GM12878 (cell line): ENCODE measurements at regions not wholly inside any gene's neighbourhood (a gene's known extent, or its start where the extent isn't known, plus 50 kb on each side); places are given as distances from the start of the nearest gene placed in this dataset.

Source experiments
- ATAC-seq: fragments of 200-7000 bp; cut with Tn5 transposase; 3 replicates; pipeline ENCODE4 v1.9.1; 2020; ENCODE audit warnings: mild to moderate bottlenecking, moderate library complexity
- BruUV-seq: library from RNA; stranded (reverse); fragments of 400-500 nt; replicated peaks from 2 replicates; lab custom pipeline; 2021; lab: Mats Ljungman, UMichigan
- CTCF ChIA-PET: fragments of 300-600 bp; sonication (Branson Sonifier 250); formaldehyde crosslinking; extraction: SDS; loops from one replicate; lab custom pipeline; 2021; ENCODE audit warnings: inconsistent platforms; lab: Yijun Ruan, JAX
- POLR2A ChIA-PET: fragments of 350-600 bp; formaldehyde crosslinking; extraction: SDS; loops from one replicate; lab custom pipeline; 2021; ENCODE audit warnings: inconsistent platforms; lab: Charles Lee
- RAD21 ChIA-PET: fragments of 300-600 bp; sonication (Branson Sonifier 250); formaldehyde crosslinking; loops from one replicate; lab custom pipeline; 2023; ENCODE audit warnings: antibody characterized with exemption; ENCODE audit not compliant: unreplicated experiment; lab: Charles Lee
- SMC1A ChIA-PET: fragments of 300-600 bp; sonication (Branson Sonifier 250); formaldehyde crosslinking; loops from one replicate; lab custom pipeline; 2023; ENCODE audit not compliant: unreplicated experiment, uncharacterized antibody; lab: Charles Lee
- DNase-seq: peaks from one replicate; pipeline ENCODE4 v3.0.0-alpha.2; 2011; ENCODE audit warnings: low read depth, low spot score
- FAIRE-seq: peaks from 3 replicates; lab custom pipeline; 2011; peaks lifted over from hg19 to GRCh38; lab: Jason Lieb, UNC
- H2AFZ ChIP-seq: 2 replicates; pipeline ENCODE4 v1.6.0; 2011; ENCODE audit warnings: low read depth, low read length, control low read depth; ENCODE audit not compliant: control insufficient read depth
- H3K27ac ChIP-seq: 2 replicates; pipeline ENCODE4 v1.5.1; 2011; ENCODE audit warnings: control low read depth; ENCODE audit not compliant: control insufficient read depth, insufficient read depth
- H3K27me3 ChIP-seq, 2 experiments: replicated peaks in 1 of 2; 2 replicates each; pipeline versions ENCODE4 v1.6.0 to v1.6.1; 2011; ENCODE audit warnings: low read length in 1 of 2; ENCODE audit not compliant: control insufficient read depth in 2 of 2, insufficient read depth in 2 of 2
- H3K36me3 ChIP-seq, 2 experiments: 2 replicates each; pipeline ENCODE4 v1.5.1; 2011; ENCODE audit warnings: low read length in 1 of 2; ENCODE audit not compliant: control insufficient read depth in 2 of 2, insufficient read depth in 2 of 2
- H3K4me1 ChIP-seq: 2 replicates; pipeline ENCODE4 v1.6.1; 2011; ENCODE audit warnings: mild to moderate bottlenecking, low read length, moderate library complexity, mixed read lengths; ENCODE audit not compliant: control insufficient read depth, insufficient read depth
- H3K4me2 ChIP-seq: 2 replicates; pipeline ENCODE4 v1.6.0; 2011; ENCODE audit warnings: control low read depth; ENCODE audit not compliant: control insufficient read depth, insufficient read depth
- H3K4me3 ChIP-seq: fragments of 200-600 bp; sonication (generic); 2 replicates; pipeline ENCODE4 v1.5.1; 2016
- H3K79me2 ChIP-seq: 2 replicates; pipeline ENCODE4 v1.6.0; 2011; ENCODE audit warnings: low read length; ENCODE audit not compliant: control insufficient read depth, insufficient read depth
- H3K9ac ChIP-seq: 2 replicates; pipeline ENCODE4 v1.8.0; 2011; ENCODE audit warnings: low read length, control low read depth, mixed read lengths; ENCODE audit not compliant: control insufficient read depth, insufficient read depth
- H3K9me3 ChIP-seq: replicated peaks from 3 replicates; pipeline ENCODE4 v1.5.1; 2011; ENCODE audit warnings: mild to moderate bottlenecking, low read length; ENCODE audit not compliant: control insufficient read depth, insufficient read depth
- H4K20me1 ChIP-seq: 2 replicates; pipeline ENCODE4 v1.6.0; 2011; ENCODE audit not compliant: control insufficient read depth, insufficient read depth
- CBFB ChIP-seq: IDR thresholded peaks from 2 replicates; pipeline ENCODE4 v1.6.1; 2016; ENCODE audit warnings: antibody characterized with exemption, low read depth
- EP300 ChIP-seq, 2 experiments: fragments of 150-350 bp in 1 of 2; IDR thresholded peaks; 2 replicates each; pipeline ENCODE4 v1.6.1; 2011 to 2012; ENCODE audit warnings: low read depth in 2 of 2, low read length in 2 of 2, borderline replicate concordance in 1 of 2, improper control_type of control experiment in 1 of 2, inconsistent platforms in 1 of 2; ENCODE audit not compliant: control insufficient read depth in 1 of 2
- HCFC1 ChIP-seq: fragments of 150-350 bp; IDR thresholded peaks from 2 replicates; pipeline ENCODE4 v1.6.1; 2014; ENCODE audit warnings: low read length
- HDGF ChIP-seq: fragments of 450-650 bp; IDR thresholded peaks from 2 replicates; pipeline ENCODE4 v1.6.1; 2016; ENCODE audit warnings: antibody characterized with exemption
- MYB ChIP-seq: fragments of 150-350 bp; IDR thresholded peaks from 2 replicates; pipeline ENCODE4 v1.6.1; 2014; ENCODE audit warnings: mild to moderate bottlenecking, low read depth, low read length, borderline replicate concordance
- NFYB ChIP-seq: IDR thresholded peaks from 2 replicates; pipeline ENCODE4 v1.6.1; 2011; ENCODE audit warnings: low read depth, mild to moderate bottlenecking, low read length, improper control_type of control experiment, moderate library complexity; ENCODE audit not compliant: insufficient read depth
- RAD21 ChIP-seq: IDR thresholded peaks from 2 replicates; pipeline ENCODE4 v1.6.1; 2011; ENCODE audit warnings: mild to moderate bottlenecking, low read depth, low read length, moderate library complexity; ENCODE audit not compliant: insufficient read depth
- RUNX3 ChIP-seq: IDR thresholded peaks from 2 replicates; pipeline ENCODE4 v1.6.1; 2012; ENCODE audit warnings: low read length, inconsistent platforms
- SMARCA5 ChIP-seq: fragments of 450-650 bp; IDR thresholded peaks from 2 replicates; pipeline ENCODE4 v1.6.1; 2017; ENCODE audit warnings: mild to moderate bottlenecking
- WGBS: methylation state at CpG from one replicate; pipeline ENCODE4 v1.1.6; 2016; ENCODE audit warnings: low lambda C conversion rate; ENCODE audit not compliant: insufficient replicate concordance, insufficient coverage; ENCODE audit errors: missing lambda C conversion rate; 5-methylcytosine and 5-hydroxymethylcytosine counted together
- in situ Hi-C: fragments of 300-500 bp; cut with MboI; formaldehyde crosslinking; loops from 9 replicates; pipeline ENCODE4 v1.14.3; 2018; ENCODE audit warnings: mixed read lengths
- intact Hi-C: fragments of 100-400 bp; cut with micrococcal nuclease; formaldehyde crosslinking; loops from one replicate; pipeline ENCODE4 v1.14.2; 2022; ENCODE audit not compliant: unreplicated experiment
- TF ChIP-seq, protein P1 (sequence below): IDR thresholded peaks from 2 replicates; pipeline ENCODE4 v1.6.1; 2012; ENCODE audit warnings: improper control_type of control experiment, low read depth, low read length; ENCODE audit not compliant: insufficient replicate concordance
- TF ChIP-seq, protein P2 (sequence below): fragments of 450-650 bp; IDR thresholded peaks from 2 replicates; pipeline ENCODE4 v1.6.1; 2017; ENCODE audit warnings: mild to moderate bottlenecking
- TF ChIP-seq, protein P3 (sequence below): IDR thresholded peaks from 2 replicates; pipeline ENCODE4 v1.6.1; 2012; ENCODE audit warnings: low read depth, low read length, improper control_type of control experiment
- TF ChIP-seq, protein P4 (sequence below): IDR thresholded peaks from 2 replicates; pipeline ENCODE4 v1.6.1; 2012; ENCODE audit warnings: low read depth, low read length, improper control_type of control experiment
- TF ChIP-seq, protein P5 (sequence below): IDR thresholded peaks from 2 replicates; pipeline ENCODE4 v1.6.1; 2012; ENCODE audit warnings: low read length, inconsistent platforms

DNA sequence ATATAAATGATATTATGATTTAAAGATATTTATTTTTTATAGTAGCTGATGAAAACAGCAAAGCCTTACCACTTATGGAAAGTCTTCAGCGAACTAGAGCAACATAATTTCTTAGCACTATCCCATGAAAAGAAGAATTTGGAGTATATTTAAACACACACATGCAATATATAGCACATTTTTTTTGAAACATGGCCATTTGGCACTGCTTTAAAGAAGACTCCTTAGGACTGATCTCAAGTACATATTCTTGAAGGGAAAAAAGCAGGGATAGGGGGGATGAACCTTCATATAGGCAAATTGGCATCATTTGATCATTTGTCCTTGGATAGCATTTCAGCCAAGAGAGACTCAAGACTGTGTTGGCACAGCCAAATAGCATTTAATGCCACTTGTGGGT, 193.3 kb downstream of the ANKRD50 start:
- RAD21 ChIA-PET: no interaction called here
- H3K4me1 ChIP-seq: no peaks in the 10 kb centered on the region
- no peak overlapping the region for H3K4me3 ChIP-seq
- SMC1A ChIA-PET: no interaction called here
- no peaks in the 10 kb centered on the region for H3K9me3 ChIP-seq
- POLR2A ChIA-PET: no interaction called here
- H3K27ac ChIP-seq: no peak overlapping the region
- intact Hi-C loops (no loop called here), in situ Hi-C loops (no loop called here)
- H3K27me3 ChIP-seq: no peaks in the 10 kb centered on the region; a peak in 1 of 4 replicates
- ATAC-seq (no peak), FAIRE-seq (no peak), DNase-seq (no peak)
- H3K9ac ChIP-seq: no peak overlapping the region
- no TSS peak for BruUV-seq
- H4K20me1 ChIP-seq: no peaks in the 10 kb centered on the region
- no peak overlapping the region for H2AFZ ChIP-seq
- CTCF ChIA-PET: no interaction called here
- H3K36me3 ChIP-seq: no peaks in the 10 kb centered on the region
- WGBS: 17% methylated on average over 1 of the region's 1 CpG
- no peak overlapping the region for H3K4me2 ChIP-seq
- H3K79me2 ChIP-seq: no peaks in the 10 kb centered on the region
- no peak for TF ChIP-seq RAD21
- TF ChIP-seq EP300 (IDR thresholded peaks at IDR 0.05; ENCODE audit: borderline replicate concordance in 1 of 2, control insufficient read depth in 1 of 2, low read depth in 2 of 2, low read length in 2 of 2): no peak
- TF ChIP-seq, protein P1, sequence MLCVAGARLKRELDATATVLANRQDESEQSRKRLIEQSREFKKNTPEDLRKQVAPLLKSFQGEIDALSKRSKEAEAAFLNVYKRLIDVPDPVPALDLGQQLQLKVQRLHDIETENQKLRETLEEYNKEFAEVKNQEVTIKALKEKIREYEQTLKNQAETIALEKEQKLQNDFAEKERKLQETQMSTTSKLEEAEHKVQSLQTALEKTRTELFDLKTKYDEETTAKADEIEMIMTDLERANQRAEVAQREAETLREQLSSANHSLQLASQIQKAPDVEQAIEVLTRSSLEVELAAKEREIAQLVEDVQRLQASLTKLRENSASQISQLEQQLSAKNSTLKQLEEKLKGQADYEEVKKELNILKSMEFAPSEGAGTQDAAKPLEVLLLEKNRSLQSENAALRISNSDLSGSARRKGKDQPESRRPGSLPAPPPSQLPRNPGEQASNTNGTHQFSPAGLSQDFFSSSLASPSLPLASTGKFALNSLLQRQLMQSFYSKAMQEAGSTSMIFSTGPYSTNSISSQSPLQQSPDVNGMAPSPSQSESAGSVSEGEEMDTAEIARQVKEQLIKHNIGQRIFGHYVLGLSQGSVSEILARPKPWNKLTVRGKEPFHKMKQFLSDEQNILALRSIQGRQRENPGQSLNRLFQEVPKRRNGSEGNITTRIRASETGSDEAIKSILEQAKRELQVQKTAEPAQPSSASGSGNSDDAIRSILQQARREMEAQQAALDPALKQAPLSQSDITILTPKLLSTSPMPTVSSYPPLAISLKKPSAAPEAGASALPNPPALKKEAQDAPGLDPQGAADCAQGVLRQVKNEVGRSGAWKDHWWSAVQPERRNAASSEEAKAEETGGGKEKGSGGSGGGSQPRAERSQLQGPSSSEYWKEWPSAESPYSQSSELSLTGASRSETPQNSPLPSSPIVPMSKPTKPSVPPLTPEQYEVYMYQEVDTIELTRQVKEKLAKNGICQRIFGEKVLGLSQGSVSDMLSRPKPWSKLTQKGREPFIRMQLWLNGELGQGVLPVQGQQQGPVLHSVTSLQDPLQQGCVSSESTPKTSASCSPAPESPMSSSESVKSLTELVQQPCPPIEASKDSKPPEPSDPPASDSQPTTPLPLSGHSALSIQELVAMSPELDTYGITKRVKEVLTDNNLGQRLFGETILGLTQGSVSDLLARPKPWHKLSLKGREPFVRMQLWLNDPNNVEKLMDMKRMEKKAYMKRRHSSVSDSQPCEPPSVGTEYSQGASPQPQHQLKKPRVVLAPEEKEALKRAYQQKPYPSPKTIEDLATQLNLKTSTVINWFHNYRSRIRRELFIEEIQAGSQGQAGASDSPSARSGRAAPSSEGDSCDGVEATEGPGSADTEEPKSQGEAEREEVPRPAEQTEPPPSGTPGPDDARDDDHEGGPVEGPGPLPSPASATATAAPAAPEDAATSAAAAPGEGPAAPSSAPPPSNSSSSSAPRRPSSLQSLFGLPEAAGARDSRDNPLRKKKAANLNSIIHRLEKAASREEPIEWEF: no peak
- TF ChIP-seq HCFC1: no peak
- TF ChIP-seq, protein P2, sequence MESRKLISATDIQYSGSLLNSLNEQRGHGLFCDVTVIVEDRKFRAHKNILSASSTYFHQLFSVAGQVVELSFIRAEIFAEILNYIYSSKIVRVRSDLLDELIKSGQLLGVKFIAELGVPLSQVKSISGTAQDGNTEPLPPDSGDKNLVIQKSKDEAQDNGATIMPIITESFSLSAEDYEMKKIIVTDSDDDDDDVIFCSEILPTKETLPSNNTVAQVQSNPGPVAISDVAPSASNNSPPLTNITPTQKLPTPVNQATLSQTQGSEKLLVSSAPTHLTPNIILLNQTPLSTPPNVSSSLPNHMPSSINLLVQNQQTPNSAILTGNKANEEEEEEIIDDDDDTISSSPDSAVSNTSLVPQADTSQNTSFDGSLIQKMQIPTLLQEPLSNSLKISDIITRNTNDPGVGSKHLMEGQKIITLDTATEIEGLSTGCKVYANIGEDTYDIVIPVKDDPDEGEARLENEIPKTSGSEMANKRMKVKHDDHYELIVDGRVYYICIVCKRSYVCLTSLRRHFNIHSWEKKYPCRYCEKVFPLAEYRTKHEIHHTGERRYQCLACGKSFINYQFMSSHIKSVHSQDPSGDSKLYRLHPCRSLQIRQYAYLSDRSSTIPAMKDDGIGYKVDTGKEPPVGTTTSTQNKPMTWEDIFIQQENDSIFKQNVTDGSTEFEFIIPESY: no peak
- TF ChIP-seq, protein P3, sequence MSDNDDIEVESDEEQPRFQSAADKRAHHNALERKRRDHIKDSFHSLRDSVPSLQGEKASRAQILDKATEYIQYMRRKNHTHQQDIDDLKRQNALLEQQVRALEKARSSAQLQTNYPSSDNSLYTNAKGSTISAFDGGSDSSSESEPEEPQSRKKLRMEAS: no peak
- TF ChIP-seq RUNX3: no peak
- TF ChIP-seq, protein P4, sequence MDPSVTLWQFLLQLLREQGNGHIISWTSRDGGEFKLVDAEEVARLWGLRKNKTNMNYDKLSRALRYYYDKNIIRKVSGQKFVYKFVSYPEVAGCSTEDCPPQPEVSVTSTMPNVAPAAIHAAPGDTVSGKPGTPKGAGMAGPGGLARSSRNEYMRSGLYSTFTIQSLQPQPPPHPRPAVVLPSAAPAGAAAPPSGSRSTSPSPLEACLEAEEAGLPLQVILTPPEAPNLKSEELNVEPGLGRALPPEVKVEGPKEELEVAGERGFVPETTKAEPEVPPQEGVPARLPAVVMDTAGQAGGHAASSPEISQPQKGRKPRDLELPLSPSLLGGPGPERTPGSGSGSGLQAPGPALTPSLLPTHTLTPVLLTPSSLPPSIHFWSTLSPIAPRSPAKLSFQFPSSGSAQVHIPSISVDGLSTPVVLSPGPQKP: no peak
- no peak for TF ChIP-seq NFYB
- TF ChIP-seq, protein P5, sequence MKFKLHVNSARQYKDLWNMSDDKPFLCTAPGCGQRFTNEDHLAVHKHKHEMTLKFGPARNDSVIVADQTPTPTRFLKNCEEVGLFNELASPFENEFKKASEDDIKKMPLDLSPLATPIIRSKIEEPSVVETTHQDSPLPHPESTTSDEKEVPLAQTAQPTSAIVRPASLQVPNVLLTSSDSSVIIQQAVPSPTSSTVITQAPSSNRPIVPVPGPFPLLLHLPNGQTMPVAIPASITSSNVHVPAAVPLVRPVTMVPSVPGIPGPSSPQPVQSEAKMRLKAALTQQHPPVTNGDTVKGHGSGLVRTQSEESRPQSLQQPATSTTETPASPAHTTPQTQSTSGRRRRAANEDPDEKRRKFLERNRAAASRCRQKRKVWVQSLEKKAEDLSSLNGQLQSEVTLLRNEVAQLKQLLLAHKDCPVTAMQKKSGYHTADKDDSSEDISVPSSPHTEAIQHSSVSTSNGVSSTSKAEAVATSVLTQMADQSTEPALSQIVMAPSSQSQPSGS: no peak
- TF ChIP-seq SMARCA5: no peak
- no peak for TF ChIP-seq MYB
- TF ChIP-seq CBFB: no peak
- TF ChIP-seq HDGF: no peak
